ENCODE measurements at regions not wholly inside any gene's neighbourhood (a gene's known extent, or its start where the extent isn't known, plus 50 kb on each side); places are given as distances from the start of the nearest gene placed in this dataset.

- DNase-seq (ENCODE audit: low spot score), result peak; percentile 42
- no peak for FAIRE-seq
These were observed 59.7 kb upstream of the TRPC7 start for GRCh38 chr5:136424835-136425584.

DNA sequence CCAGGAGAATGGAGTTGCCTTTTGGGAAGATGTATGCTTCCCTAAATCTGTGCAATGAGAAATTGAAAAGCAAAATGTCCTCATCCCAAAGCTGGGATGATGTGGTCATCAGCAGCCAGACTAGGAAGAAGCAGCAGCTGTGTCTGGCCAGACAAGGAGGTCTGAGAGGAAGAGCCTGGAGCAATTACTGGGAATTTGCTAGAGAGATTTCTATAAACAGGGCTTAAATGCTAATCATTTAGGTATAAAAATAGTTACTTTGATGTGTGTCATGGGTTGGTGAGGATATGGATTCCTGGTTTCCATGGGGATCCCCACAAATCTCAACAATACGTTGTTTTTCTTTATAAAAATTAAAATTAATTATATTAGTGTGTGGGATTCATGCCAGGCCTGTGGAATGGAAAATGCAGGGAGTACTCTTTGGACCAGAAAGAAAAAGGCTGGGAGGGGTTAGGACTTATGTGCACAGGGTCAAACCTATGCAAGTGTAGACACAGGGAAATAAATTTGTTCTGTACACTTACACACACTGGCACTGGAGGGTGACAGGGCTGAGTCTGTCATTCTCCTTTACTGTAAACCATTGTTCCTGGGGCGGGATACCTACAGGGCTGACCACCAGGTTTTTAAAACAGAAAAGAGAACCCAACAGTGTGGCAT, 58.7 kb upstream of the TRPC7 start:
- no peak for FAIRE-seq
- DNase-seq (ENCODE audit: low spot score), result no peak

GRCh38 chr5:136420168-136420898, 55.0 kb upstream of the TRPC7 start:
- FAIRE-seq (no peak), DNase-seq (ENCODE audit: low spot score) (no peak)

GRCh38 chr5:136418301-136418700, 53.0 kb upstream of the TRPC7 start:
- FAIRE-seq, result no peak
- DNase-seq (ENCODE audit: low spot score), result no peak
